Astrocyte (in vitro differentiated cells and primary cell): ENCODE measurements at regions not wholly inside any gene's neighbourhood (a gene's known extent, or its start where the extent isn't known, plus 50 kb on each side); places are given as distances from the start of the nearest gene placed in this dataset.

Source experiments
- DNase-seq: peaks from one replicate; pipeline ENCODE4 v3.0.0-alpha.2; 2010; ENCODE audit warnings: low read depth
- FAIRE-seq: peaks from 2 replicates; lab custom pipeline; 2011; peaks lifted over from hg19 to GRCh38; lab: Jason Lieb, UNC
- H2AFZ ChIP-seq: 2 replicates; pipeline ENCODE4 v1.6.0; 2012; ENCODE audit warnings: low read depth, low read length, inconsistent platforms
- H3K27ac ChIP-seq: 2 replicates; pipeline ENCODE4 v1.5.1; 2011; ENCODE audit warnings: low read depth, low read length, inconsistent platforms
- H3K27me3 ChIP-seq: 2 replicates; pipeline ENCODE4 v1.6.0; 2011; ENCODE audit warnings: low read length, inconsistent platforms; ENCODE audit not compliant: insufficient read depth
- H3K36me3 ChIP-seq: 2 replicates; pipeline ENCODE4 v1.5.1; 2011; ENCODE audit warnings: low read length, inconsistent platforms; ENCODE audit not compliant: insufficient read depth
- H3K4me1 ChIP-seq: 2 replicates; pipeline ENCODE4 v1.5.1; 2011; ENCODE audit warnings: low read length, inconsistent platforms; ENCODE audit not compliant: insufficient read depth
- H3K4me2 ChIP-seq: 2 replicates; pipeline ENCODE4 v1.6.0; 2012; ENCODE audit warnings: low read length, inconsistent platforms
- H3K4me3 ChIP-seq: 2 replicates; pipeline ENCODE4 v1.5.1; 2011; ENCODE audit warnings: low read depth, mild to moderate bottlenecking, low read length, inconsistent platforms; ENCODE audit not compliant: insufficient read depth
- H3K79me2 ChIP-seq: 2 replicates; pipeline ENCODE4 v1.6.0; 2012; ENCODE audit warnings: mild to moderate bottlenecking, low read length, inconsistent platforms; ENCODE audit not compliant: insufficient read depth
- H3K9ac ChIP-seq: 2 replicates; pipeline ENCODE4 v1.6.0; 2012; ENCODE audit warnings: mild to moderate bottlenecking, low read length, inconsistent platforms
- H3K9me3 ChIP-seq: 2 replicates; pipeline ENCODE4 v1.5.1; 2012; ENCODE audit warnings: low read depth, mild to moderate bottlenecking, low read length, inconsistent platforms; ENCODE audit not compliant: insufficient read depth
- H4K20me1 ChIP-seq: 2 replicates; pipeline ENCODE4 v1.6.0; 2012; ENCODE audit warnings: low read length, inconsistent platforms; ENCODE audit not compliant: insufficient read depth
- H3K27ac Mint-ChIP-seq: one replicate; pipeline ENCODE4 v1.8.0; 2021; ENCODE audit warnings: mild to moderate bottlenecking, mixed read lengths; ENCODE audit not compliant: unreplicated experiment
- H3K27me3 Mint-ChIP-seq: one replicate; pipeline ENCODE4 v1.8.0; 2021; ENCODE audit warnings: low read depth, mixed read lengths; ENCODE audit not compliant: unreplicated experiment
- H3K36me3 Mint-ChIP-seq: one replicate; pipeline ENCODE4 v1.8.0; 2021; ENCODE audit warnings: low read depth, mixed read lengths; ENCODE audit not compliant: unreplicated experiment
- H3K4me1 Mint-ChIP-seq: one replicate; pipeline ENCODE4 v1.8.0; 2021; ENCODE audit warnings: low read depth, mixed read lengths; ENCODE audit not compliant: unreplicated experiment
- H3K4me3 Mint-ChIP-seq: one replicate; pipeline ENCODE4 v1.8.0; 2021; ENCODE audit warnings: mild to moderate bottlenecking, moderate library complexity, mixed read lengths; ENCODE audit not compliant: unreplicated experiment
- H3K9me3 Mint-ChIP-seq: one replicate; pipeline ENCODE4 v1.8.0; 2021; ENCODE audit warnings: mild to moderate bottlenecking, mixed read lengths; ENCODE audit not compliant: unreplicated experiment
- CTCF ChIP-seq: IDR thresholded peaks from 2 replicates; pipeline ENCODE4 v1.5.1; 2011; ENCODE audit warnings: low read depth, mild to moderate bottlenecking, inconsistent platforms, low read length, moderate library complexity; ENCODE audit not compliant: insufficient read depth
- EZH2 ChIP-seq: IDR thresholded peaks from 2 replicates; pipeline ENCODE4 v1.6.1; 2012; ENCODE audit warnings: mild to moderate bottlenecking, low read length, inconsistent platforms; ENCODE audit not compliant: insufficient read depth

GRCh38 chr10:78284381-78284780 lies 250.7 kb downstream of the RPS24 start:
- no peaks in the 10 kb centered on the region for H3K79me2 ChIP-seq
- H3K9ac ChIP-seq, result no peak overlapping the region
- no peaks in the 10 kb centered on the region for H3K36me3 ChIP-seq
- no peak overlapping the region for H2AFZ ChIP-seq
- H3K9me3 ChIP-seq, result no peaks in the 10 kb centered on the region
- FAIRE-seq (no peak), DNase-seq (no peak)
- Mint-ChIP-seq H3K27me3 (peaks cover 61% of the 10 kb centered on the region), H3K27ac (no peak overlapping the region), H3K4me3 (no peak overlapping the region), H3K36me3 (no peaks in the 10 kb centered on the region), H3K4me1 (no peaks in the 10 kb centered on the region), H3K9me3 (peaks cover 3% of the 10 kb centered on the region)
- H4K20me1 ChIP-seq, result no peaks in the 10 kb centered on the region
- H3K27ac ChIP-seq, result no peak overlapping the region
- H3K4me1 ChIP-seq, result no peaks in the 10 kb centered on the region
- no peak for TF ChIP-seq CTCF
- H3K27me3 ChIP-seq, result peaks cover 8% of the 10 kb centered on the region
- H3K4me3 ChIP-seq, result no peak overlapping the region
- H3K4me2 ChIP-seq, result no peak overlapping the region

- Mint-ChIP-seq H3K4me3 (no peak overlapping the region), H3K4me1 (peaks cover 3% of the 10 kb centered on the region), H3K27ac (no peak overlapping the region), H3K36me3 (no peaks in the 10 kb centered on the region), H3K27me3 (peaks cover 64% of the 10 kb centered on the region), H3K9me3 (peaks cover 3% of the 10 kb centered on the region)
- no peak overlapping the region for H3K27ac ChIP-seq
- FAIRE-seq (no peak), DNase-seq (no peak)
- H3K36me3 ChIP-seq, result no peaks in the 10 kb centered on the region
- H3K4me3 ChIP-seq, result no peak overlapping the region
- H3K79me2 ChIP-seq, result no peaks in the 10 kb centered on the region
- H3K4me1 ChIP-seq, result no peaks in the 10 kb centered on the region
- H2AFZ ChIP-seq, result no peak overlapping the region
- peaks cover 11% of the 10 kb centered on the region for H3K27me3 ChIP-seq
- H3K9ac ChIP-seq, result no peak overlapping the region
- H3K4me2 ChIP-seq, result no peak overlapping the region
- H3K9me3 ChIP-seq, result no peaks in the 10 kb centered on the region
- TF ChIP-seq CTCF (no peak), EZH2 (no peak)
- H4K20me1 ChIP-seq, result no peaks in the 10 kb centered on the region
These were observed 251.6 kb downstream of the RPS24 start for GRCh38 chr10:78285226-78285625.

- Histone ChIP-seq H3K27ac (no peak overlapping the region), H3K9me3 (no peaks in the 10 kb centered on the region), H2AFZ (no peak overlapping the region), H4K20me1 (no peaks in the 10 kb centered on the region), H3K4me3 (no peak overlapping the region), H3K4me2 (no peak overlapping the region), H3K9ac (no peak overlapping the region), H3K4me1 (no peaks in the 10 kb centered on the region), H3K79me2 (no peaks in the 10 kb centered on the region), H3K27me3 (peaks cover 14% of the 10 kb centered on the region), H3K36me3 (no peaks in the 10 kb centered on the region)
- DNase-seq (no peak), FAIRE-seq (no peak)
- TF ChIP-seq EZH2 (no peak), CTCF (no peak)
- H3K9me3 Mint-ChIP-seq, result no peaks in the 10 kb centered on the region
- peaks cover 57% of the 10 kb centered on the region for H3K27me3 Mint-ChIP-seq
- H3K4me1 Mint-ChIP-seq, result peaks cover 3% of the 10 kb centered on the region
- no peak overlapping the region for H3K27ac Mint-ChIP-seq
- H3K4me3 Mint-ChIP-seq, result no peak overlapping the region
- H3K36me3 Mint-ChIP-seq, result no peaks in the 10 kb centered on the region
These were observed 252.5 kb downstream of the RPS24 start for GRCh38 chr10:78286186-78286585.
